Trophoblast cell (in vitro differentiated cells and primary cell): ENCODE measurements at regions not wholly inside any gene's neighbourhood (a gene's known extent, or its start where the extent isn't known, plus 50 kb on each side); places are given as distances from the start of the nearest gene placed in this dataset.

Experiments
- DNase-seq, 2 donors: peaks; one replicate each; pipeline ENCODE4 v3.0.0-alpha.2; 2016
- H2AFZ ChIP-seq: 2 replicates; pipeline ENCODE4 v1.6.1; 2013; ENCODE audit warnings: low read length, moderate library complexity, mild to moderate bottlenecking; ENCODE audit not compliant: insufficient read depth, poor library complexity
- H2AK5ac ChIP-seq: 2 replicates; pipeline ENCODE4 v1.6.1; 2013; ENCODE audit warnings: mild to moderate bottlenecking, low read length
- H2BK120ac ChIP-seq: 2 replicates; pipeline ENCODE4 v1.6.1; 2013; ENCODE audit warnings: low read length, mild to moderate bottlenecking, moderate library complexity; ENCODE audit not compliant: insufficient read depth, poor library complexity
- H2BK12ac ChIP-seq: 2 replicates; pipeline ENCODE4 v1.6.1; 2013; ENCODE audit warnings: mild to moderate bottlenecking, low read length, moderate library complexity
- H2BK5ac ChIP-seq: 2 replicates; pipeline ENCODE4 v1.6.1; 2013; ENCODE audit warnings: low read length, low read depth, moderate library complexity, mild to moderate bottlenecking; ENCODE audit not compliant: poor library complexity
- H3K14ac ChIP-seq: 2 replicates; pipeline ENCODE4 v1.6.1; 2013; ENCODE audit warnings: mild to moderate bottlenecking, low read length
- H3K18ac ChIP-seq: 2 replicates; pipeline ENCODE4 v1.6.1; 2013; ENCODE audit warnings: mild to moderate bottlenecking, low read length
- H3K23ac ChIP-seq: 2 replicates; pipeline ENCODE4 v1.6.1; 2013; ENCODE audit warnings: low read length
- H3K27ac ChIP-seq: 2 replicates; pipeline ENCODE4 v1.5.1; 2013; ENCODE audit warnings: low read depth, mild to moderate bottlenecking, inconsistent platforms, low read length, moderate library complexity
- H3K27me3 ChIP-seq: 2 replicates; pipeline ENCODE4 v1.6.1; 2013; ENCODE audit warnings: inconsistent platforms, mild to moderate bottlenecking, low read length, moderate library complexity; ENCODE audit not compliant: insufficient read depth
- H3K36me3 ChIP-seq, 2 experiments: 1 replicate in 1 of 2; 2 replicates in 1 of 2; pipeline ENCODE4 v1.6.1; 2013; ENCODE audit warnings: low read length in 2 of 2, mild to moderate bottlenecking in 2 of 2, moderate library complexity in 1 of 2; ENCODE audit not compliant: insufficient read depth in 2 of 2, control insufficient read depth in 1 of 2
- H3K4ac ChIP-seq: 2 replicates; pipeline ENCODE4 v1.6.1; 2013; ENCODE audit warnings: low read depth, mild to moderate bottlenecking, low read length, moderate library complexity
- H3K4me1 ChIP-seq, 2 experiments: 1 replicate in 1 of 2; 2 replicates in 1 of 2; pipeline ENCODE4 v1.6.1; 2013; ENCODE audit warnings: low read length in 2 of 2, mild to moderate bottlenecking in 2 of 2, moderate library complexity in 1 of 2; ENCODE audit not compliant: insufficient read depth in 2 of 2, control insufficient read depth in 1 of 2
- H3K4me2 ChIP-seq: 2 replicates; pipeline ENCODE4 v1.6.1; 2013; ENCODE audit warnings: inconsistent platforms, mild to moderate bottlenecking, low read length, moderate library complexity
- H3K4me3 ChIP-seq: 2 replicates; pipeline ENCODE4 v1.5.1; 2013; ENCODE audit warnings: mild to moderate bottlenecking, low read depth, low read length, inconsistent platforms
- H3K79me1 ChIP-seq: one replicate; pipeline ENCODE4 v1.6.1; 2013; ENCODE audit warnings: low read length
- H3K79me2 ChIP-seq: 2 replicates; pipeline ENCODE4 v1.6.1; 2013; ENCODE audit warnings: low read length, mild to moderate bottlenecking; ENCODE audit not compliant: control insufficient read depth, insufficient read depth, poor library complexity
- H3K9ac ChIP-seq: 2 replicates; pipeline ENCODE4 v1.6.1; 2013; ENCODE audit warnings: mild to moderate bottlenecking, low read length
- H3K9me3 ChIP-seq: 2 replicates; pipeline ENCODE4 v1.6.1; 2013; ENCODE audit warnings: low read depth, mild to moderate bottlenecking, control low read depth, inconsistent platforms, low read length; ENCODE audit not compliant: insufficient read depth
- H4K12ac ChIP-seq: 2 replicates; pipeline ENCODE4 v1.6.1; 2013; ENCODE audit warnings: low read depth, mild to moderate bottlenecking, low read length, moderate library complexity
- H4K8ac ChIP-seq: 2 replicates; pipeline ENCODE4 v1.6.1; 2013; ENCODE audit warnings: low read depth, mild to moderate bottlenecking, low read length, moderate library complexity
- H4K91ac ChIP-seq: one replicate; pipeline ENCODE4 v1.6.1; 2013; ENCODE audit warnings: low read depth, mild to moderate bottlenecking, low read length, moderate library complexity
- WGBS: extraction: QIAGEN DNeasy Blood & Tissue Kit; methylation state at CpG from one replicate; pipeline ENCODE4 v1.1.7; 2013; ENCODE audit warnings: missing lambda C conversion rate; ENCODE audit not compliant: insufficient read length, insufficient coverage; ENCODE audit errors: extremely low coverage; 5-methylcytosine and 5-hydroxymethylcytosine counted together

DNA sequence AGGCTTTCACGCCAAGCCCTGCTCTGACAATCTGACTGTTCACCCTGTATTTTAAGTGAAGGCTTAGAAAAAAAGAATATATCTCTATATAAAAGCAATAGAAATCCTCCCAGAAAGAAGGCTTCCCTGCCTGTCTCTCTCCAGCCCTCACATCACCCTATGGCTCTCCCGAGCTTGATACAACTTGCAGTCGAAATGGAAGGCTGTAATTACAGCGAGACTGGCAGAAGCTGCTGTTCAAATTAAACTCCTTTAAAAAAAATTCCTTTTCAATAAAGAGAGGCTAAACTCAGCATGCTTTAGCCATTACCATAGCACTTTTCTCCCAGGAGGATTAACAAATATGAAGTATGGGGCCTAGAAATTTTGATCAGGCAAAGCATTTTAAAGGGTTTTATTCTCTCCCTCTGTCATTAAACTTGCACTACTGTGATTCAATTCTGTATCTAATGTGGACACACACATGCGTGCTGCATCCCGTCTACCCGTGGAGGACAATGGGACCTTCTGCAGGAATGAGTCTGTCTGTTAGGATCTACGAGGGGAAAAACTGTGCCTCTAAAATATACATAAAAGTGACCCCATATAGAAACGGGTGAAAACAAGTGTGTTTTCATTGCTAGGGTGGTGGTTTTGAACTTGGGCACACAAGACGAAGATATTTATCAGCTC is 223.8 kb downstream of the USP6NL start:
- Histone ChIP-seq H3K79me2 (no peaks in the 10 kb centered on the region), H3K4me3 (no peak overlapping the region), H2BK120ac (no peak overlapping the region), H3K27ac (no peak overlapping the region), H3K4ac (no peak overlapping the region), H3K36me3 (no peaks in the 10 kb centered on the region), H2AFZ (no peak overlapping the region), H3K79me1 (no peaks in the 10 kb centered on the region), H4K8ac (no peak overlapping the region), H3K9me3 (no peaks in the 10 kb centered on the region), H4K12ac (no peak overlapping the region), H2BK12ac (no peak overlapping the region), H4K91ac (no peak overlapping the region), H3K23ac (no peak overlapping the region), H3K4me2 (no peak overlapping the region), H2AK5ac (no peak overlapping the region), H3K14ac (no peak overlapping the region), H2BK5ac (no peak overlapping the region), H3K9ac (no peak overlapping the region), H3K18ac (no peak overlapping the region), H3K27me3 (no peaks in the 10 kb centered on the region), H3K4me1 (no peaks in the 10 kb centered on the region)
- DNase-seq, result no peak
- no CpG with 5 or more reads among the region's 10 CpGs for WGBS

DNA sequence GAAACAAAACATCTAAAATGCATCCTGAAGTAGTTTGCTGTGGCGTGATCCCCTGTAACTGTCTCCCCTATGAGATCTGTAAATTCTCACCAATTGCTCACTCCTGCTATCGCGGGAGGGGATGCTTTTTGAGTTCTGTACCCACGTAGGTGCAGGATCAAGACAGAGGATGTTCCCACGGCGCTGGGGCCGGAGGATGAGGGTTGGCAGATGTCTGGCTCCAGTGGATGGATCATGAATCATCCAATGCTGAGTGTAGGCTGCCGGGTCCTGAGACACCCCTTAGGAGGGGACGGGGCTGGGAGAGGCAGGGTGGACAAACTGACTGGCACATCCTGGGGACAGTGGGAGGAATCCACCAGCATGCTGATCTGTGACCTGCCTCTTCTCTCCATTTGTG is 224.4 kb downstream of the USP6NL start:
- Histone ChIP-seq H3K18ac (no peak overlapping the region), H4K8ac (no peak overlapping the region), H3K14ac (no peak overlapping the region), H3K36me3 (no peaks in the 10 kb centered on the region), H3K4me1 (no peaks in the 10 kb centered on the region), H3K79me2 (no peaks in the 10 kb centered on the region), H3K4me3 (no peak overlapping the region), H4K12ac (no peak overlapping the region), H3K79me1 (no peaks in the 10 kb centered on the region), H2BK120ac (no peak overlapping the region), H3K9ac (no peak overlapping the region), H3K9me3 (no peaks in the 10 kb centered on the region), H4K91ac (no peak overlapping the region), H3K23ac (no peak overlapping the region), H3K27ac (no peak overlapping the region), H3K4ac (no peak overlapping the region), H2BK5ac (no peak overlapping the region), H2AK5ac (no peak overlapping the region), H2AFZ (no peak overlapping the region), H2BK12ac (no peak overlapping the region), H3K4me2 (no peak overlapping the region), H3K27me3 (no peaks in the 10 kb centered on the region)
- peak; percentile 40 to 49 for DNase-seq
- WGBS, result no CpG with 5 or more reads among the region's 9 CpGs
